Pulmonary artery endothelial cell (primary cell): ENCODE measurements at regions not wholly inside any gene's neighbourhood (a gene's known extent, or its start where the extent isn't known, plus 50 kb on each side); places are given as distances from the start of the nearest gene placed in this dataset.

Experiments
- DNase-seq: peaks from one replicate; pipeline ENCODE4 v3.0.0-alpha.2; 2011; ENCODE audit warnings: low read depth, low spot score

DNA sequence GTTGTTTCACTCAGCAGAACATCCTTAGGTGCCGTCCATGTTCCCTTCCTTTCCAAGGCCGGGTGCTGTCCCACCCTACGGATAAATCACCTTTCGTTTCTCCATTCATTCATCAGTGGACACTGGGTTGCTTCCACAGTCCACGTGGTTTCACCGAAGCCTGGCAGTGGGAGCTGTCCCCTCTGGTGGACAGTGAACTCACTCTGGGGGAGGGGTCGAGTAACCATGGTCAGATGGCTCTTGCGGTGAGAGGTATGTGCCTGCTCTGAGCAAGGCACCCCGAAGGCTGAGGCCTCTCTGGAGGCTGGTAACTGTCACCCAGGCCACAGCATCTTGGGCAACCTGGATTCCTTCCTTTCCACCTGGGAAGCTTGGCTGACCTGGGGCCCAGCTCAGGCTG, 61.5 kb upstream of the TWIST2 start:
- DNase-seq, result no peak

- no peak for DNase-seq
Observed at GRCh38 chr2:238786792-238787490, 60.9 kb upstream of the TWIST2 start.

DNA sequence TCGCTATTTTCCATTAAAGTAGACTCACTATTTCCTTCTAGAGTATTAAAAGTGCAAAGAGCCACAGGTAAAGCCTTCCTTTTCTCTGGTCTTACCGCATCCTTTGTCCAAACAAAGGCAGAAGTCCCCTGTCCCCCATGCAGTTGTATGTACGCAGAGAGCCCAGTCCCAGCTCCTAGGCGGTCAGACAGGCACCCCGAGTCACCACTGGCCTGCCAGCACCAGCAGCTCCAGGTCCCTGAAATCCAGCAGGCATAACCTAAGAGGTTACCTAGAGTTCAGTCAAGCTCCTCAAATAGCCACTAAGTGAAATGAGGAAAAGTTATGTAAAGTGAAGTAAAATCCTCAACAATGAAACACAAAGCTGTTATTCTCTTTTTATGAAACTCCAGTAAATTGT, 60.4 kb upstream of the TWIST2 start:
- DNase-seq, result no peak

DNA sequence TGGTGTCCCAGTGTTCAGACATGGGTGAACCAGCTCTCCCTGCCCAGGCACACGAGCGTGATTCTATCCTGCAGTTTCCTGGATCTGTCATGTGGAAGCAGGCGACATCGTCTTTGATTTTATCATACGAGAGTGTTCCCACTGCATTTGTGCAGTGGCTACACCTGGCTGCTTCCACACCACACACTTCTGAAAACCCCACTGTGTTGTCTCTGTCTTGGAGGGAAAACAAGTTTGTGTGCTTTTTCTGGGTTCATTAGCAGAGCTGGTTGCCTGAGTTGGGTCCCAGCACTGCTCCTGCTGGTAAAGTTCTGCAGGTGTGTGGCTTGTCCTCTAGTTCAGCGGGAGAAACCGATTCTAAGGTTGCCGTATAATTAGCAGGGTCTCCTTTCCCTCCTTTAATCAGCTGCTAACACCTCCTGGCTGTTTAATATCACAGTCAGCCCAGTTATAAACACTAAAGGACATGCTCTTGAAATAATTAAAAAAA, 58.5 kb upstream of the TWIST2 start:
- no peak for DNase-seq

- DNase-seq, result no peak
Observed at GRCh38 chr2:238790126-238790832, 57.6 kb upstream of the TWIST2 start.

DNA sequence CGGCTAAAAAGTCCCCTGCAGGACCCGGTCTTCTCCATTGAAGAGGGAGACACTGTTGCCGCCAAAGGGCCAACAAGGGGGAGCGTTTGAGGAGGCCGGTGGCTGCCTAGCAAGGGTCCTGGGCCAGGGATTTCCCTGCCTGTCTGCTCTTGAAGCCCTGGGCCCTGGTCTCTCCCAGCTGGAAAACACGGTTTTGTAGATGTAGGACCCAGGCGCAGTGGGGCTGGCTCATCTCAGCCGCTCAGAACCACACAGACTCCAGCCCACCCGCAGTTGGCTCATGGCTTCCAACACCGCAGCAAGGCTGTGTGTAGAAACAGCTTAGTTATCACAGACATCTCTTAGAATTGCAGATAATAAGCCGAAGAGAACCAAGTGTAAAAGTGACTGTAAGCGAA, 57.1 kb upstream of the TWIST2 start:
- DNase-seq, result no peak

GRCh38 chr2:238791354-238791753, 56.5 kb upstream of the TWIST2 start:
- no peak for DNase-seq

DNA sequence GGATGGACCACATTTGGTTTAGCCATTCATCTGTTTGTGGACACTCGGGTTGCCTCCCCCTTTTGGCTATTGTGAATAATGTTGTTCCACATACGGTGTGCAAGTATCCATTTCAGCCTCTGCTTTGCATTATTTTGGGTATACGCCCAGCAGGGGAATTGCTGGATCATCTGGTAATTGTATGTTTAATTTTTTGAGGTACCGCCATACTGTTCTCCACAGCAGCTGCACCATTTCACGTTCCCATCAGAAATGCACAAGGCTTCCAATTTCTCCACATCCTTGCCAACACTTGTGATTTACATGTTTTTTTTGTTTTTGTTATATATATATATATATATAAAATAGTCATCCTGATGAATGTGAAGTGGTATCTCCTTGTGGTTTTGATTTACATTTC, 54.6 kb upstream of the TWIST2 start:
- DNase-seq, result no peak

DNA sequence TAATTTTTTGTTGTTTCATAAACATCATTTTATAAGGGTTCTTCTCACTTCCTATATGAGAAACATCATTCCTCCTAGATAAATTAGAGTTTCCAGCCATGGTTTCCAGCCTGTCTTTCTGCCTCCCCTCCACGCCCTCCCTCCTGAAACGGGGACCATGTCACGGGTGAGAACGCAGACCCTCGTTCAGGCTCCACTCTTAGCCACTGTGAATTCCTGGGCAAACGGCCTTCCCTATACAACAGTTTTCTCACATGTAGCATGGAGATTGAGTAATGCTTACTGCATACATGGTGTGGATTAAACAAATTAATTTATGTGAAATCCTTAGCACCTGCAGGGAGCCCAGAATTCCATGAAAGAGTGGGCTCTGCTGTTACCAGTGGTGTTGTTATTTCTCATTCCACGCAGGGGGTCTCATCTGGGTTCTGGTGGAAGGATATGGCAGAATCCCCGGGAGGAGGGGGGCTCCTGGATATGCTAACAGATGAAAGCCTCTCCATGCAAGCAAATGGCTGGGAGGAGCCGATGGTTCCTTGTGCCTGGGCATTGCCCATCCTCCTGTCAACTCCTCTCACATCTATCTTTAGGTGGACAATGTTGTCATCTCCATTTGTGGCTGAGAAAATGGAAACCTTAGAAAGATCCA, 54.0 kb upstream of the TWIST2 start:
- DNase-seq, result no peak

DNA sequence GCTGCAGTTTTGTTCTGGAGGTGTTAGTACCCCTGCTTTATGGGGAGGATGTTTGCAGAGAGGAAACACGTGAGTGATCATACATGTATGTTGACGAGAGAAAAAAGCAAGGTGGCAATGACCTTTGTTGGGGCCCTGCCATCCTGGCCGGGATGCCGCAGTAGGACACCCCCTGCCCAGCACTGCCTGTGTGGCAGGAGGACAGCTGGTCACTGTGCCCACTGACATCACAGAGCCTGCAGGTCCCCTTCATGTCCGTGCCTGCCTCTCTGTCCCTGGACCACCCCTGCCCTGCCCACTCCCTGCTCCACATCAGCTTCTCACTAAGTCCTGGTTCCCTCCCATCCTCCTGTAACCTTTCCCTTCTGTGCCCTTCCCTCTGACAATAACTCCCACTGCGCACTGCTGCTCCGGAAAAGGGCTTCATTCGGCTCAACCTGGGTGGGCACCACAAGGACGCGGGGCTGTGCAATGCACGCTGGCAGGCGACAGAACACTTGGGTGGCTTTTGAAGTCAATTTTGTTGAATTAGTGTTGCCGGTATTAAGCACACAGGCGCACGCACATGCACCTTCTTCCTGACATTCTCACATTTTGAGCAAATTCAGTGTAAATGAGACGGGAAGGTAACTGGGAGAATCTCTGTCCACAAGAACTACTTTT, 51.5 kb upstream of the TWIST2 start:
- no peak for DNase-seq

DNA sequence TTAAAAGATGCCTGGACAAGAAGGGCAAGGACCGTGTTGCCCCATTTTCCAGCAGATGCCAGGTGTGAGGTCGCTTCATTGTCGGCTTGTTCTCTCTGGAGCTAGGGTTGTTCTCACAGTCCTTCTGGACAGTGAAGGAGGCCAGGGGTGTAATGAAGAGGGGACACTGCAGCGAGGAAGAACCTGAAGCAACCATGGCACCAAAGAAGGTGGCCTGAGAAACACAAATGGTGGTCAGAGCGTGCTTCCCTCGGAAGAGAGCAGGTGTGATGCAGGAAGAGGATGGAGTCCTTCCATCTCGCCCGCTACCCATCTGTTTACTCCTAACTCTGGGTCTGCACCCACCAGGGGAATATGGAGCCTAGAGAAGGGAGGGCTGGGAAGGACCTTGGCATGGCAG, 50.3 kb upstream of the TWIST2 start:
- no peak for DNase-seq
